SK-N-MC (cell line): ENCODE measurements at regions not wholly inside any gene's neighbourhood (a gene's known extent, or its start where the extent isn't known, plus 50 kb on each side); places are given as distances from the start of the nearest gene placed in this dataset.

Experiments used
- EZH2 ChIP-seq: fragments of 200-600 bp; sonication (generic); IDR thresholded peaks from one replicate; pipeline ENCODE4 v1.6.1; 2017; ENCODE audit warnings: antibody characterized with exemption
- POLR2AphosphoS5 ChIP-seq: IDR thresholded peaks from 2 replicates; pipeline ENCODE4 v1.6.1; 2012; ENCODE audit warnings: mild to moderate bottlenecking, low read depth, low read length, borderline replicate concordance

DNA sequence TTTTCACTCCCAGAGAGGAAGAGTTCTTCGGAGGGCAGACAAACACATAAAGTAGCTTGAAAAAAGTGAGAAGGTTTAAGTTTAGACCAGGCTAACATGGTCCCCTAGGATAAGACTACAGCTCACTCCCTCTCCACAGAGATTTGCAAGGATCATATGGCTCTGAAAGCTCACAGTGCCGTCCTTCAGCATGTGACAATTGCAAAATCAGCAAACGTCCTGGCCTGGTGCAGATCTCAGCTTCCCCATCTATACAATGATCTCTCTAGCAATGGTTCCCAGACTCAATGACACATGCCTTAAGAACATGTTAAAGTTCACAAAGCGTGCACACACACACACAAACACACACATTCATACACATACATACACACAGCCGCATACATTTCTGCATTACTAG lies 327.6 kb downstream of the ACTL7B start:
- TF ChIP-seq POLR2AphosphoS5 = no peak
- TF ChIP-seq EZH2 = no peak
